Tibial nerve (tissue), 3 donors: ENCODE measurements at regions not wholly inside any gene's neighbourhood (a gene's known extent, or its start where the extent isn't known, plus 50 kb on each side); places are given as distances from the start of the nearest gene placed in this dataset.

Experiments
- POLR2A ChIP-seq, 2 donors: fragments of 450-650 bp; IDR thresholded peaks; one replicate each; pipeline ENCODE4 v1.6.1; 2017; ENCODE audit warnings: antibody characterized with exemption in 2 of 2, mild to moderate bottlenecking in 2 of 2, moderate library complexity in 2 of 2
- TF ChIP-seq, protein P1 (sequence below), 5 experiments: fragments of 200-600 bp in 3 of 5; fragments of 450-650 bp in 2 of 5; sonication (generic) in 3 of 5; IDR thresholded peaks; one replicate each; pipeline ENCODE4 v1.5.1; 2016 to 2019; ENCODE audit warnings: antibody characterized with exemption in 5 of 5, mild to moderate bottlenecking in 3 of 5, moderate library complexity in 2 of 5

DNA sequence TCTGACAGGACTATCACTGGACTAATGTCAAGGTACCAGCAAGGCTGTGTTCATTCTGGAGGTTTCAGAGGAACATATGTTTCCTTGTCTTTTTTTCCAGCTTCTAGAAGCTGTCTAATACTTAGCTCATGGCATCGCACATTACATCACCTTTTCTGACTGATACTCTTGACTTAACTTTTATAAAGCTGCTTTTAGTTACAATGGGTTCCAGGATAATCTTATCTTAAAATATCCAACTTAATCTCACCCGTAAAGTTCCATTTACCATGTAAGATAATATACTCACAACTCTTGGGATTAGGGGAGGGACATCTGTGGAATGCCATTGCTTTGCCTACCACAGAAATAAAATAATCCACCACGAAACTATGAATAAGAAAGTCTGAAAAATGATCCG lies 394.2 kb downstream of the CDH19 start:
- no peak for TF ChIP-seq POLR2A (IDR thresholded peaks at IDR 0.05)
- TF ChIP-seq, protein P1, sequence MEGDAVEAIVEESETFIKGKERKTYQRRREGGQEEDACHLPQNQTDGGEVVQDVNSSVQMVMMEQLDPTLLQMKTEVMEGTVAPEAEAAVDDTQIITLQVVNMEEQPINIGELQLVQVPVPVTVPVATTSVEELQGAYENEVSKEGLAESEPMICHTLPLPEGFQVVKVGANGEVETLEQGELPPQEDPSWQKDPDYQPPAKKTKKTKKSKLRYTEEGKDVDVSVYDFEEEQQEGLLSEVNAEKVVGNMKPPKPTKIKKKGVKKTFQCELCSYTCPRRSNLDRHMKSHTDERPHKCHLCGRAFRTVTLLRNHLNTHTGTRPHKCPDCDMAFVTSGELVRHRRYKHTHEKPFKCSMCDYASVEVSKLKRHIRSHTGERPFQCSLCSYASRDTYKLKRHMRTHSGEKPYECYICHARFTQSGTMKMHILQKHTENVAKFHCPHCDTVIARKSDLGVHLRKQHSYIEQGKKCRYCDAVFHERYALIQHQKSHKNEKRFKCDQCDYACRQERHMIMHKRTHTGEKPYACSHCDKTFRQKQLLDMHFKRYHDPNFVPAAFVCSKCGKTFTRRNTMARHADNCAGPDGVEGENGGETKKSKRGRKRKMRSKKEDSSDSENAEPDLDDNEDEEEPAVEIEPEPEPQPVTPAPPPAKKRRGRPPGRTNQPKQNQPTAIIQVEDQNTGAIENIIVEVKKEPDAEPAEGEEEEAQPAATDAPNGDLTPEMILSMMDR (IDR thresholded peaks at IDR 0.05) = no peak
